Natural killer cell (primary cell): ENCODE measurements at regions not wholly inside any gene's neighbourhood (a gene's known extent, or its start where the extent isn't known, plus 50 kb on each side); places are given as distances from the start of the nearest gene placed in this dataset.

ENCODE experiments used
- ATAC-seq, 3 donors: fragments of 150-1000 bp in 2 of 3; fragments of 200-7000 bp in 1 of 3; cut with Tn5 transposase; 1 replicate in 1 of 3; 2 replicates in 2 of 3; pipeline ENCODE4 v1.10.0; 2021; ENCODE audit warnings: mild to moderate bottlenecking in 2 of 3, moderate library complexity in 2 of 3
- DNase-seq, 2 donors: peaks; one replicate each; pipeline versions ENCODE4 v3.0.0 to v3.0.0-alpha.2; 2013 to 2021; ENCODE audit warnings: mixed read lengths in 1 of 2
- H3K27ac ChIP-seq: one replicate; pipeline ENCODE4 v1.5.1; 2013; ENCODE audit warnings: mild to moderate bottlenecking, low read length
- H3K27me3 ChIP-seq: one replicate; pipeline ENCODE4 v1.6.1; 2013; ENCODE audit warnings: low read length; ENCODE audit not compliant: control insufficient read depth, insufficient read depth
- H3K36me3 ChIP-seq: one replicate; pipeline ENCODE4 v1.6.1; 2013; ENCODE audit warnings: low read length; ENCODE audit not compliant: control insufficient read depth, insufficient read depth
- H3K4me1 ChIP-seq: one replicate; pipeline ENCODE4 v1.6.1; 2013; ENCODE audit warnings: low read length; ENCODE audit not compliant: control insufficient read depth, insufficient read depth
- H3K4me3 ChIP-seq: one replicate; pipeline ENCODE4 v1.5.1; 2013; ENCODE audit warnings: low read length
- H3K9me3 ChIP-seq: one replicate; pipeline ENCODE4 v1.6.1; 2013; ENCODE audit warnings: low read length; ENCODE audit not compliant: control insufficient read depth, insufficient read depth
- H3K27ac Mint-ChIP-seq, 2 donors: one replicate each; pipeline ENCODE4 v1.8.0; 2022; ENCODE audit warnings: mild to moderate bottlenecking in 2 of 2, mixed read lengths in 2 of 2, moderate library complexity in 1 of 2
- H3K27me3 Mint-ChIP-seq, 2 donors: one replicate each; pipeline ENCODE4 v1.8.0; 2022; ENCODE audit warnings: low read depth in 2 of 2, mixed read lengths in 2 of 2
- H3K36me3 Mint-ChIP-seq: one replicate; pipeline ENCODE4 v1.8.0; 2022; ENCODE audit warnings: mixed read lengths
- H3K4me1 Mint-ChIP-seq, 2 donors: one replicate each; pipeline ENCODE4 v1.8.0; 2022; ENCODE audit warnings: mixed read lengths in 2 of 2
- H3K4me3 Mint-ChIP-seq: one replicate; pipeline ENCODE4 v1.8.0; 2022; ENCODE audit warnings: mild to moderate bottlenecking, moderate library complexity, mixed read lengths
- H3K9me3 Mint-ChIP-seq, 2 donors: one replicate each; pipeline ENCODE4 v1.8.0; 2022; ENCODE audit warnings: mixed read lengths in 2 of 2
- CTCF ChIP-seq: fragments of 200-600 bp; IDR thresholded peaks from one replicate; pipeline ENCODE4 v1.8.0; 2022; ENCODE audit warnings: antibody characterized with exemption
- WGBS: methylation state at CpG from one replicate; pipeline ENCODE4 v1.1.7; 2013; ENCODE audit warnings: missing lambda C conversion rate; ENCODE audit not compliant: insufficient coverage; 5-methylcytosine and 5-hydroxymethylcytosine counted together
- intact Hi-C: fragments of 100-400 bp; cut with micrococcal nuclease; formaldehyde crosslinking; loops from one replicate; pipeline ENCODE4 v1.14.2; 2022

- Mint-ChIP-seq H3K36me3 (no peaks in the 10 kb centered on the region), H3K27ac (no peak overlapping the region), H3K4me3 (no peak overlapping the region), H3K4me1 (no peaks in the 10 kb centered on the region), H3K9me3 (no peaks in the 10 kb centered on the region), H3K27me3 (peaks cover 0 to 2% of the 10 kb centered on the region in 2 donors)
- DNase-seq = no peak
- no peak overlapping the region for H3K4me3 ChIP-seq
- WGBS = 90% methylated on average over 5 of the region's 5 CpGs
- no peaks in the 10 kb centered on the region for H3K27me3 ChIP-seq
- no peaks in the 10 kb centered on the region for H3K36me3 ChIP-seq
- H3K4me1 ChIP-seq = no peaks in the 10 kb centered on the region
- no peak for ATAC-seq
- no peak overlapping the region for H3K27ac ChIP-seq
- no peaks in the 10 kb centered on the region for H3K9me3 ChIP-seq
- no peak for TF ChIP-seq CTCF
- intact Hi-C loops = no loop called here
Measured at GRCh38 chr9:32705059-32705458, 69.6 kb upstream of the TAF1L start.

DNA sequence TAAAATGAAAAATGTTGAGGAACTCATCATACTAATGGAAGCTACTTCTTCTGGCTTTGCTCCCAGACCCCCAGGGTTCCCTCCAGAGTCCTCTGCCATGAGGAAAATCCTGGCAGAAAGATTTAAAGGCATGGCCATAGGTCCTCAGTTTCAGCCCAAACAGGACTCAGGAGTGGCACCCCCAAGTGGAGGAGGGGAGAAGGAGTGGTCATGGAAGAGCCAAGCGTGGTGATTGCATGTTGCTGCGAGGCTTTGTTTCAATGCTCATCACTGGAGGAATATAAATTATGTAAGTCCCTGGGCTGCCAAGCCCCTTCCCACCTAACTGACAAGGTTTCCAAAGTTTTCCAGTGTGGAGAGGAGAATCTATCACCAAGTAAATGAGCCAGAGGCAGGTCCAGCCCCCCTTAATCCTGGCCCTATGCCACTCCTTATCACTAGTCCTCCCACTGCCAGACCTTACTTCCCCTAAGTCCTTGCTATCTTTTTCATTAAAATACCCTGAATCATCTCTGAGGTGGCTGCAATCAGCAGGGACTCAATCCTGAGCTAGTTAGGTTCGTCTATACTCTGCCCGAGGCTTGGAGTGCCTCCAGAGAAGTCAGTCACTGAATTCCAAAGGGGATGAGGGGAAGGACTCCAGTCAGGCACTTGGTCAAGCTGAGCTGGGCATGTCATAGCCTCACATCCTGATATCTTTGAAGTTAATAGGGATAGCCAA lies 70.7 kb upstream of the TAF1L start:
- ATAC-seq (no peak), DNase-seq (no peak)
- no peaks in the 10 kb centered on the region for H3K27me3 ChIP-seq
- H3K9me3 ChIP-seq = no peaks in the 10 kb centered on the region
- Mint-ChIP-seq H3K9me3 (no peaks in the 10 kb centered on the region), H3K27me3 (peaks cover 0 to 2% of the 10 kb centered on the region in 2 donors), H3K36me3 (no peaks in the 10 kb centered on the region), H3K4me1 (no peaks in the 10 kb centered on the region), H3K4me3 (no peak overlapping the region), H3K27ac (no peak overlapping the region)
- WGBS = 56% methylated on average over 4 of the region's 4 CpGs
- no peak overlapping the region for H3K27ac ChIP-seq
- no peak for TF ChIP-seq CTCF
- no peaks in the 10 kb centered on the region for H3K4me1 ChIP-seq
- intact Hi-C loops = no loop called here
- H3K4me3 ChIP-seq = no peak overlapping the region
- H3K36me3 ChIP-seq = no peaks in the 10 kb centered on the region

- H3K27ac Mint-ChIP-seq = no peak overlapping the region
- no peak overlapping the region for H3K27ac ChIP-seq
- H3K4me1 ChIP-seq = no peaks in the 10 kb centered on the region
- 84% methylated on average over 4 of the region's 5 CpGs for WGBS
- no peaks in the 10 kb centered on the region for H3K4me1 Mint-ChIP-seq
- H3K4me3 Mint-ChIP-seq = no peak overlapping the region
- H3K36me3 Mint-ChIP-seq = no peaks in the 10 kb centered on the region
- no peak overlapping the region for H3K4me3 ChIP-seq
- H3K9me3 Mint-ChIP-seq = no peaks in the 10 kb centered on the region
- peaks cover 0 to 2% of the 10 kb centered on the region in 2 donors for H3K27me3 Mint-ChIP-seq
- no peaks in the 10 kb centered on the region for H3K9me3 ChIP-seq
- intact Hi-C loops = no loop called here
- no peak for TF ChIP-seq CTCF
- no peaks in the 10 kb centered on the region for H3K27me3 ChIP-seq
- no peak for DNase-seq
- no peaks in the 10 kb centered on the region for H3K36me3 ChIP-seq
- no peak for ATAC-seq
Measured at GRCh38 chr9:32706725-32707100, 71.2 kb upstream of the TAF1L start.

GRCh38 chr9:32707326-32707725 lies 71.9 kb upstream of the TAF1L start:
- no peak for TF ChIP-seq CTCF
- Mint-ChIP-seq H3K27me3 (peaks cover 0 to 1% of the 10 kb centered on the region in 2 donors), H3K4me3 (no peak overlapping the region), H3K36me3 (no peaks in the 10 kb centered on the region), H3K4me1 (no peaks in the 10 kb centered on the region), H3K27ac (no peak overlapping the region), H3K9me3 (no peaks in the 10 kb centered on the region)
- no peak overlapping the region for H3K27ac ChIP-seq
- no peaks in the 10 kb centered on the region for H3K36me3 ChIP-seq
- H3K9me3 ChIP-seq = no peaks in the 10 kb centered on the region
- no peak for DNase-seq
- no peaks in the 10 kb centered on the region for H3K4me1 ChIP-seq
- no peaks in the 10 kb centered on the region for H3K27me3 ChIP-seq
- WGBS = 72% methylated on average over 2 of the region's 5 CpGs
- ATAC-seq = no peak
- intact Hi-C loops = no loop called here
- H3K4me3 ChIP-seq = no peak overlapping the region
